Mesendoderm (in vitro differentiated cells): ENCODE measurements at regions not wholly inside any gene's neighbourhood (a gene's known extent, or its start where the extent isn't known, plus 50 kb on each side); places are given as distances from the start of the nearest gene placed in this dataset.

ENCODE experiments used
- DNase-seq: peaks from one replicate; pipeline ENCODE4 v3.0.0; 2013
- H2AK5ac ChIP-seq: 2 replicates; pipeline ENCODE4 v1.6.1; 2013; ENCODE audit warnings: low read length, inconsistent platforms
- H2BK120ac ChIP-seq: 2 replicates; pipeline ENCODE4 v1.6.1; 2013; ENCODE audit warnings: low read depth, mild to moderate bottlenecking, low read length, moderate library complexity, mixed read lengths
- H2BK15ac ChIP-seq: replicated peaks from 2 replicates; pipeline ENCODE4 v1.6.1; 2013; ENCODE audit warnings: low read depth, mild to moderate bottlenecking, moderate library complexity
- H2BK5ac ChIP-seq: 2 replicates; pipeline ENCODE4 v1.6.1; 2013; ENCODE audit warnings: low read length, inconsistent platforms
- H3K18ac ChIP-seq: 2 replicates; pipeline ENCODE4 v1.6.1; 2013; ENCODE audit warnings: mild to moderate bottlenecking, low read length, mixed read lengths
- H3K23ac ChIP-seq: one replicate; pipeline ENCODE4 v1.6.1; 2013; ENCODE audit warnings: low read length
- H3K27ac ChIP-seq: 2 replicates; pipeline ENCODE4 v1.5.1; 2013; ENCODE audit warnings: low read depth, mild to moderate bottlenecking, inconsistent platforms, low read length, moderate library complexity
- H3K27me3 ChIP-seq: 2 replicates; pipeline ENCODE4 v1.6.1; 2013; ENCODE audit warnings: low read length, control low read depth, mild to moderate bottlenecking, inconsistent platforms; ENCODE audit not compliant: insufficient read depth, poor library complexity
- H3K36me3 ChIP-seq: 2 replicates; pipeline ENCODE4 v1.6.1; 2013; ENCODE audit warnings: low read length, inconsistent platforms; ENCODE audit not compliant: control insufficient read depth, insufficient read depth
- H3K4ac ChIP-seq: one replicate; pipeline ENCODE4 v1.6.1; 2013; ENCODE audit warnings: low read depth, mild to moderate bottlenecking, low read length, moderate library complexity
- H3K4me1 ChIP-seq: 2 replicates; pipeline ENCODE4 v1.6.1; 2013; ENCODE audit warnings: low read depth, low read length, inconsistent platforms; ENCODE audit not compliant: control insufficient read depth
- H3K4me2 ChIP-seq: 2 replicates; pipeline ENCODE4 v1.6.1; 2013; ENCODE audit warnings: low read length
- H3K4me3 ChIP-seq: 2 replicates; pipeline ENCODE4 v1.5.1; 2013; ENCODE audit warnings: mild to moderate bottlenecking, low read length
- H3K56ac ChIP-seq: one replicate; pipeline ENCODE4 v1.6.1; 2013; ENCODE audit warnings: low read length
- H3K79me1 ChIP-seq: 2 replicates; pipeline ENCODE4 v1.6.1; 2013; ENCODE audit warnings: low read length, inconsistent platforms
- H3K79me2 ChIP-seq: 2 replicates; pipeline ENCODE4 v1.6.1; 2013; ENCODE audit warnings: mild to moderate bottlenecking, low read length; ENCODE audit not compliant: control insufficient read depth, insufficient read depth
- H3K9ac ChIP-seq: 2 replicates; pipeline ENCODE4 v1.6.1; 2013; ENCODE audit warnings: low read length, inconsistent platforms
- H4K5ac ChIP-seq: one replicate; pipeline ENCODE4 v1.6.1; 2013; ENCODE audit warnings: low read length
- H4K8ac ChIP-seq: one replicate; pipeline ENCODE4 v1.6.1; 2013; ENCODE audit warnings: low read depth, mild to moderate bottlenecking, control low read depth, low read length, moderate library complexity
- WGBS: extraction: QIAGEN DNeasy Blood & Tissue Kit; methylation state at CpG from one replicate; pipeline ENCODE4 v1.1.7; 2013; ENCODE audit warnings: low lambda C conversion rate, missing lambda C conversion rate; ENCODE audit not compliant: insufficient coverage; ENCODE audit errors: extremely low coverage; 5-methylcytosine and 5-hydroxymethylcytosine counted together

DNA sequence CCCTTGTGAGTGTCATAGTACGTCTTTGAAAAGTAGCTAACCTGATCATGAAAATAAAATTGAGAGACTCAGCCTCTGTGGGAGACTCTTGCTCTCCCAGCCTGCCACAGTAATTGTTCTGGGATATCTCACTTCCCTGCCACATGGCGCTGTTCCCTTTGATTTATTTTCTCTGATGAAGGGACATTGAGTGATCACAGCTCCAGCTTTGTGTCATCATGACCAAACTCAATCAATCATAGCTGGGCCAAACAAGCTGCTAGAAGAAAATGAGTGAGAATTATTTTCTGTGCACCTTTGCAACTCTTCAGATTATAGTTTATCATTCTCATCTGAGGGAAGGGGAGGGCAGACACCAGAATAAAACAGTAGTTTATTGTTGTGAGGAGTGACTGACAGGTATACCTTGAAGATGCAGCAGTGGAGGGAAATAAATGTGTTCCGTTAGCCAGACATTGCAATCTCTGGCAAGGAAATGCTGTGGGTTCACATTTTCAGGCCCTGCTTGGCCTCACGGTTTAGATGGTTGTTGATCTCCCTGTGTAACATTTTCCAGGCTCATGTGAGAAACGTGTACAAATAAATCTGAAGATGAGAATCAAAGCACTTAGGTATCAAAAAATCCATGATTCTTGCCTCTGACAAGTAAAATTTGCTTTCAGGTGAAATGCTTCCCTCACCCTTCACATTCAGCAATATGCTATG lies 174.7 kb upstream of the FBXL17 start:
- Histone ChIP-seq H3K4me3 (no peak overlapping the region), H3K79me1 (no peaks in the 10 kb centered on the region)

DNA sequence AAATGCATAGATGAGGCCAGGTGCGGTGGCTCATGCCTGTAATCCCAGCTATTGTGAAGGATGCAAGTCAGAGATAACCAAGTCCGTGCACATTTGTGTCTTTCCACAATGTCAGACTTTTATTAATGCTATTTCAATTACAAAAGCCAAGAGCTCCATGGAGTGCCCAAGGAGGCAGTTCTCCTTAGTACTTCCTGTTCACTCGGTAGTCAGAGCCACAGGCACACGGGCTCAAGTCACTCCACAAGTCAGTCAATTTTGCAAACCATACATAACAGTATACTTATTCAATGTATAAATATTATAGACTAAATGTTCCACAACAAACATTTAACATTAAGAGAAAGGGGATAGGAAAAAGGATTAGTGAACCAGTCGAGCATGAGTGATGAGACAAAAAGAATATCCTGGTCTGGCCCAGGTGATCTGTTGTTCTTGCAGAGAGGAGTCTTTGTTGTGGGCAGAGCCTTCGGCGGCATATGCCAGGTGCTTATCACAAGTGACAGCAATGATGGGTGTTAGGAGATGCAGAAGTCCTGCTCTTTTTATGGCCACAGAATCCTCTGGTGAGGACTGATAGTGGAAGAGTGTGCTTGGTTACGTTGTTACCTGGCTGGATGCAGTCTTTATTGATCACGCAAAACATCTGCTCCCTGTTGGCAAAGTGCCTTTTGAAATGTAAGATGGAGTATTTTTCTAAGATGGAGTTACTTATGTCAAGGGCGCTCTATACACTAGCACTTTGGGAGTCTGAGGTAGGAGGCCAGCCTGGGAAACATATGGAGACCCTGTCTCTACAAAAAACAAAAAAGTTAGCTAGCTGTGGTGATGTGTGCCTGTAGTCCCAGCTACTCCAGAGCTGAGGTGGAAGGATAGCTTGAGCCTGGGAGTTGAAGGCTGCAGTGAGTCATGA lies 167.0 kb upstream of the FBXL17 start:
- Histone ChIP-seq H3K9ac (no peak overlapping the region), H3K4me3 (no peak overlapping the region), H4K8ac (peak overlapping the region; percentile 14), H3K36me3 (no peaks in the 10 kb centered on the region), H2AK5ac (no peak overlapping the region), H3K56ac (no peak overlapping the region), H3K79me1 (no peaks in the 10 kb centered on the region), H3K4ac (peak overlapping the region; percentile 36), H3K79me2 (no peaks in the 10 kb centered on the region), H3K27me3 (no peaks in the 10 kb centered on the region), H2BK15ac (peak overlapping the region; percentile 9), H4K5ac (no peak overlapping the region), H2BK5ac (no peak overlapping the region), H3K4me1 (peaks cover 3% of the 10 kb centered on the region), H3K18ac (peak overlapping the region; percentile 78), H3K4me2 (no peak overlapping the region), H3K27ac (no peak overlapping the region), H2BK120ac (peak overlapping the region; percentile 95), H3K23ac (no peak overlapping the region)
- no CpG with 5 or more reads among the region's 10 CpGs for WGBS
- no peak for DNase-seq

More for the DNA sequence above, 174.7 kb upstream of the FBXL17 start:
- Histone ChIP-seq H3K4ac (peak overlapping the region; percentile 81), H2BK5ac (peak overlapping the region; percentile 37), H3K18ac (peak overlapping the region; percentile 82), H2BK120ac (peak overlapping the region; percentile 88), H3K4me1 (no peaks in the 10 kb centered on the region), H4K8ac (no peak overlapping the region), H3K4me2 (no peak overlapping the region), H3K56ac (no peak overlapping the region), H3K23ac (no peak overlapping the region), H2BK15ac (peak overlapping the region; percentile 13), H3K36me3 (no peaks in the 10 kb centered on the region), H3K9ac (no peak overlapping the region), H3K27me3 (no peaks in the 10 kb centered on the region), H3K27ac (no peak overlapping the region), H2AK5ac (no peak overlapping the region), H4K5ac (no peak overlapping the region), H3K79me2 (no peaks in the 10 kb centered on the region)
- WGBS: no CpG with 5 or more reads among the region's 5 CpGs
- DNase-seq: no peak

DNA sequence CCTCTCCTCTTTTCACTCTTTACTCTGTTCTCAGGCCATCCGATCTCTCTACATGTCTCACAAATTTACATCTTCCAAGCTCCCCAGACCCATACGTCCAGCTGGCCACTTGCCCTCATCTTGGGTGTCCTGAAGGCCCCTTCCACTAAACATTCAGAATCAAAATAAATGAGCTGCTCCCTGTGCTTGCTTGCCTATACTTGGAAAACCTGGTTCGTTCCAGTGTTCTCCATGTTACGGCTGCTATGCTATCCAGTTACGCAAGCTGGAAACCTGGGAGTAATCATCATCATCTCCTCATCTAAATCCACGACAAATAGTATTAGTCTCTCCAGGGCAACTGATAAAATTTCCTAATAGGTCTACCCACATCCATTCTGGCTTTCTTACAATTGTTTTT lies 165.0 kb upstream of the FBXL17 start:
- no peak overlapping the region for H3K18ac ChIP-seq
- H3K27me3 ChIP-seq: no peaks in the 10 kb centered on the region
- WGBS: no CpG with 5 or more reads among the region's 6 CpGs
- peaks cover 3% of the 10 kb centered on the region for H3K4me1 ChIP-seq
- no peak overlapping the region for H2BK5ac ChIP-seq
- no peak overlapping the region for H4K8ac ChIP-seq
- no peak overlapping the region for H3K9ac ChIP-seq
- H2BK15ac ChIP-seq: no peak overlapping the region
- H3K27ac ChIP-seq: no peak overlapping the region
- no peak overlapping the region for H3K4ac ChIP-seq
- no peak overlapping the region for H3K4me3 ChIP-seq
- H2BK120ac ChIP-seq: no peak overlapping the region
- H3K79me2 ChIP-seq: no peaks in the 10 kb centered on the region
- no peak overlapping the region for H2AK5ac ChIP-seq
- no peak overlapping the region for H3K23ac ChIP-seq
- no peak for DNase-seq
- H3K36me3 ChIP-seq: no peaks in the 10 kb centered on the region
- no peaks in the 10 kb centered on the region for H3K79me1 ChIP-seq
- no peak overlapping the region for H3K56ac ChIP-seq
- H3K4me2 ChIP-seq: no peak overlapping the region
- no peak overlapping the region for H4K5ac ChIP-seq

DNA sequence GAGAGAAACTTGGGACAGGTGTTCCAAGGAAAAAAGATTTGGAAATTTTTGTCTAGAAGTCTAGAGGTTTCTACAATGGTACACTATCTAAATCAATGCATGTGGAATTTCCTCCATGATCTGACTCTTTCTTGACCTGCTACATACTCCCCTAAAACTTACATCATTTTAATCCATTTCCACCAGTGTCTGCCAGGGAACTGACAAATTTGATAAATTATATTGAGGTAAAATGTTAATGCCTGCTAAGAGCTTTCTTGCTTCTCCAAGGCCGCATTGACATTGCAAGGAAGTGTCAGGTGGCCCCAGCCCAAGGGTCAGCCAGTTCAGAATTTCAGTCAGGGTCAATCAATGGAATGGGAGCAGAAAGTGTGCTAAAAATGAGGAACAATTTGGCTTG lies 163.4 kb upstream of the FBXL17 start:
- no peak overlapping the region for H2BK5ac ChIP-seq
- no peak overlapping the region for H3K18ac ChIP-seq
- no peaks in the 10 kb centered on the region for H3K27me3 ChIP-seq
- H3K36me3 ChIP-seq: no peaks in the 10 kb centered on the region
- H3K27ac ChIP-seq: no peak overlapping the region
- no peak overlapping the region for H3K4ac ChIP-seq
- H3K4me3 ChIP-seq: no peak overlapping the region
- no peak overlapping the region for H4K5ac ChIP-seq
- peak overlapping the region; percentile 25 for H2BK15ac ChIP-seq
- no peak overlapping the region for H3K23ac ChIP-seq
- no peaks in the 10 kb centered on the region for H3K79me1 ChIP-seq
- no peak overlapping the region for H3K56ac ChIP-seq
- no peak overlapping the region for H3K9ac ChIP-seq
- WGBS: no CpG with 5 or more reads among the region's 1 CpG
- H3K4me2 ChIP-seq: no peak overlapping the region
- no peaks in the 10 kb centered on the region for H3K79me2 ChIP-seq
- no peak overlapping the region for H2BK120ac ChIP-seq
- no peak for DNase-seq
- H4K8ac ChIP-seq: no peak overlapping the region
- H2AK5ac ChIP-seq: no peak overlapping the region
- peaks cover 3% of the 10 kb centered on the region for H3K4me1 ChIP-seq

DNA sequence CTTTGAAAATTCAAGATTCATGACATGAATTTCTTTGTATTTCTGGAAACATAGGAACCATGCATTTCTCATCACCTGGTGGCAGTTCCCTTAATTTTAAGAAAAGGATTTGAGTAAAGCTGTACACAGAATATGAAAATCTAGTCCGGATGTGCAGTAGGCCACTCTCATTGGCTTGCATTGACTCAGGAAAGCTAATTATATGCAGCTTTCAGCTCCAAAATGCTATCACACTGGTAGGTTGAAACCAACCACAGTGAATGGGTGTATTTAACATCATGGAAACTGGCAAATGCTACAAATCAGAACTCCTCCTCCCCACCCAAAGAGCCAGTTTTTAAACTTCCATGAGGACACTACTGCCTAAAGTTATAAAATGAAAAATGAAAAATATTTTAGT lies 161.6 kb upstream of the FBXL17 start:
- no peak overlapping the region for H3K27ac ChIP-seq
- H3K56ac ChIP-seq: no peak overlapping the region
- no peaks in the 10 kb centered on the region for H3K27me3 ChIP-seq
- no peak overlapping the region for H3K23ac ChIP-seq
- no peak overlapping the region for H3K4ac ChIP-seq
- H3K79me2 ChIP-seq: no peaks in the 10 kb centered on the region
- H3K9ac ChIP-seq: no peak overlapping the region
- H3K4me1 ChIP-seq: peaks cover 7% of the 10 kb centered on the region
- H4K8ac ChIP-seq: no peak overlapping the region
- peak overlapping the region; percentile 57 for H2BK15ac ChIP-seq
- H4K5ac ChIP-seq: no peak overlapping the region
- no peak overlapping the region for H3K4me3 ChIP-seq
- H3K79me1 ChIP-seq: no peaks in the 10 kb centered on the region
- H3K4me2 ChIP-seq: no peak overlapping the region
- DNase-seq: no peak
- WGBS: no CpG with 5 or more reads among the region's 1 CpG
- no peaks in the 10 kb centered on the region for H3K36me3 ChIP-seq
- peak overlapping the region; percentile 92 for H3K18ac ChIP-seq
- H2AK5ac ChIP-seq: peak overlapping the region; percentile 45
- H2BK120ac ChIP-seq: peak overlapping the region; percentile 93
- no peak overlapping the region for H2BK5ac ChIP-seq
